Tibial nerve (tissue), 4 donors: ENCODE measurements at regions not wholly inside any gene's neighbourhood (a gene's known extent, or its start where the extent isn't known, plus 50 kb on each side); places are given as distances from the start of the nearest gene placed in this dataset.
A peak's percentile ranks its signal among the peaks of the same experiment; 100 is the strongest.

Experiments
- DNase-seq, 2 donors: peaks; one replicate each; pipeline ENCODE4 v3.0.0-alpha.2; 2019; ENCODE audit warnings: low spot score in 2 of 2
- H3K27ac ChIP-seq, 4 donors: fragments of 200-600 bp; sonication (generic) in 3 of 4; one replicate each; pipeline ENCODE4 v1.5.1; 2017 to 2019; ENCODE audit warnings: mild to moderate bottlenecking in 1 of 4
- H3K27me3 ChIP-seq, 2 donors: fragments of 200-600 bp; sonication (generic) in 1 of 2; one replicate each; pipeline versions ENCODE4 v1.5.1 to v1.6.0; 2017 to 2019
- H3K36me3 ChIP-seq, 3 donors: fragments of 200-600 bp; sonication (generic); one replicate each; pipeline ENCODE4 v1.5.1; 2018 to 2019
- H3K4me1 ChIP-seq, 4 donors: fragments of 200-600 bp; sonication (generic) in 3 of 4; one replicate each; pipeline ENCODE4 v1.5.1; 2017 to 2019
- H3K4me3 ChIP-seq, 4 donors: fragments of 200-600 bp; sonication (generic) in 3 of 4; one replicate each; pipeline ENCODE4 v1.5.1; 2017 to 2019; ENCODE audit warnings: mild to moderate bottlenecking in 1 of 4, moderate library complexity in 1 of 4
- H3K9me3 ChIP-seq, 4 donors: fragments of 200-600 bp; sonication (generic) in 3 of 4; one replicate each; pipeline ENCODE4 v1.5.1; 2017 to 2019
- CTCF ChIP-seq, 5 experiments: fragments of 200-600 bp in 3 of 5; fragments of 450-650 bp in 2 of 5; sonication (generic) in 3 of 5; IDR thresholded peaks; one replicate each; pipeline ENCODE4 v1.5.1; 2016 to 2019; ENCODE audit warnings: antibody characterized with exemption in 5 of 5, mild to moderate bottlenecking in 3 of 5, moderate library complexity in 2 of 5
- EP300 ChIP-seq, 2 donors: sonication (generic); formaldehyde crosslinking; IDR thresholded peaks; one replicate each; pipeline ENCODE4 v1.6.1; 2017; ENCODE audit warnings: antibody characterized with exemption in 2 of 2, mild to moderate bottlenecking in 1 of 2
- POLR2A ChIP-seq, 2 donors: fragments of 450-650 bp; IDR thresholded peaks; one replicate each; pipeline ENCODE4 v1.6.1; 2017; ENCODE audit warnings: antibody characterized with exemption in 2 of 2, mild to moderate bottlenecking in 2 of 2, moderate library complexity in 2 of 2
- WGBS, 2 donors: methylation state at CpG; one replicate each; pipeline ENCODE4 v1.1.5; 2018; 5-methylcytosine and 5-hydroxymethylcytosine counted together

GRCh38 chr20:43389839-43390626 is 67.7 kb upstream of the SRSF6 start:
- no peak for DNase-seq
- H3K36me3 ChIP-seq: no peaks in the 10 kb centered on the region

GRCh38 chr20:43389211-43389610 is 68.5 kb upstream of the SRSF6 start:
- Histone ChIP-seq H3K27ac (no peak overlapping the region), H3K27me3 (no peaks in the 10 kb centered on the region), H3K36me3 (no peaks in the 10 kb centered on the region), H3K4me1 (no peaks in the 10 kb centered on the region), H3K4me3 (no peak overlapping the region), H3K9me3 (peaks cover 0 to 17% (median 0%) of the 10 kb centered on the region in 4 donors)
- no peak for TF ChIP-seq CTCF (IDR thresholded peaks at IDR 0.05)
- no peak for TF ChIP-seq POLR2A (IDR thresholded peaks at IDR 0.05)
- TF ChIP-seq EP300 (IDR thresholded peaks at IDR 0.05): no peak
- no peak for DNase-seq
- WGBS, 2 donors: 50 to 56% methylated on average over 6 of the region's 6 CpGs

More at GRCh38 chr20:43389839-43390626, 67.7 kb upstream of the SRSF6 start:
- TF ChIP-seq EP300 (IDR thresholded peaks at IDR 0.05): no peak
- no peak for TF ChIP-seq CTCF (IDR thresholded peaks at IDR 0.05)
- TF ChIP-seq POLR2A (IDR thresholded peaks at IDR 0.05): no peak
- peaks cover 0 to 20% (median 0%) of the 10 kb centered on the region in 4 donors for H3K9me3 ChIP-seq
- H3K4me1 ChIP-seq: no peaks in the 10 kb centered on the region
- H3K27me3 ChIP-seq: no peaks in the 10 kb centered on the region
- 30 to 36% methylated on average over 21 to 22 of the region's 26 CpGs for WGBS, 2 donors
- H3K4me3 ChIP-seq: no peak overlapping the region
- no peak overlapping the region for H3K27ac ChIP-seq

GRCh38 chr20:43388268-43389002 is 69.3 kb upstream of the SRSF6 start:
- no peak overlapping the region for H3K4me3 ChIP-seq
- peak overlapping the region in 1 of 4 donors; percentile 2 for H3K27ac ChIP-seq
- TF ChIP-seq POLR2A (IDR thresholded peaks at IDR 0.05) (no peak), CTCF (IDR thresholded peaks at IDR 0.05) (no peak), EP300 (IDR thresholded peaks at IDR 0.05) (no peak)
- WGBS, 2 donors: 24 to 46% methylated on average over 14 of the region's 14 CpGs
- H3K27me3 ChIP-seq: no peaks in the 10 kb centered on the region
- no peaks in the 10 kb centered on the region for H3K36me3 ChIP-seq
- no peak for DNase-seq
- no peaks in the 10 kb centered on the region for H3K4me1 ChIP-seq
- H3K9me3 ChIP-seq: peaks cover 0 to 10% (median 0%) of the 10 kb centered on the region in 4 donors

- H3K36me3 ChIP-seq: no peaks in the 10 kb centered on the region
- peaks cover 0 to 11% (median 0%) of the 10 kb centered on the region in 4 donors for H3K9me3 ChIP-seq
- H3K4me1 ChIP-seq: no peaks in the 10 kb centered on the region
- H3K4me3 ChIP-seq: no peak overlapping the region
- no peak overlapping the region for H3K27ac ChIP-seq
- no peak for TF ChIP-seq EP300 (IDR thresholded peaks at IDR 0.05)
- DNase-seq: no peak
- 62 to 87% methylated on average over 4 of the region's 4 CpGs for WGBS, 2 donors
- H3K27me3 ChIP-seq: no peaks in the 10 kb centered on the region
These were observed 70.0 kb upstream of the SRSF6 start for GRCh38 chr20:43387737-43388136.

- WGBS, 2 donors: 67 to 70% methylated on average over 4 of the region's 4 CpGs
- H3K36me3 ChIP-seq: no peaks in the 10 kb centered on the region
- H3K4me1 ChIP-seq: no peaks in the 10 kb centered on the region
- H3K27me3 ChIP-seq: no peaks in the 10 kb centered on the region
- TF ChIP-seq EP300 (IDR thresholded peaks at IDR 0.05): no peak
- no peak for TF ChIP-seq POLR2A (IDR thresholded peaks at IDR 0.05)
- TF ChIP-seq CTCF (IDR thresholded peaks at IDR 0.05): no peak
- DNase-seq: no peak
- H3K9me3 ChIP-seq: peaks cover 0 to 11% (median 0%) of the 10 kb centered on the region in 4 donors
- no peak overlapping the region for H3K27ac ChIP-seq
- no peak overlapping the region for H3K4me3 ChIP-seq
These were observed 70.8 kb upstream of the SRSF6 start for GRCh38 chr20:43386878-43387277.
